ENCODE measurements at regions not wholly inside any gene's neighbourhood (a gene's known extent, or its start where the extent isn't known, plus 50 kb on each side); places are given as distances from the start of the nearest gene placed in this dataset.

DNA sequence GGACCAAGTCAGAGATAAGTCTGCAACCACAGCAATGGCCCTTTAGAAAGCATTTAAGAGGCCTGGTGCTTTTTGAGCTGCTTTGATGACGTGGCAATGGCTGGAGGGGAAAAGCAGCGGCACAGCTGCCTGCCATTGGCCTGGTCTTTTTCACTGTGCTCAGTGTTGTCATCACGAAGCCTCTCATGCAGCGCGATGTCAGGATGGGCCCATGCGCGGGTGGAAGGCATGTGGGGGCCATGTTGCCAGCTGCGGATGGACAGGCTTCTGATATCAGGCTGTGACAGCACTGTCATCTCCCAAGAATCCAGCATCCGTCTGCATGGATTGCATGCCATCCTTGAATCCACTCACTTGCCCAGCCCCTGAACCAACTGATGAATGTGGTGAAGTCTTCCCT lies 204.5 kb downstream of the ACKR3 start:
- no peak for TF ChIP-seq EP300 (IDR thresholded peaks at IDR 0.05; ENCODE audit: low read depth in 2 of 2, low read length in 2 of 2)
- no peak for TF ChIP-seq EP300 (CRISPR knock-in tag; IDR thresholded peaks at IDR 0.05; ENCODE audit: borderline replicate concordance)
- no peak for TF ChIP-seq TARDBP (CRISPR knock-in tag; IDR thresholded peaks at IDR 0.05)
- TF ChIP-seq NFYC (CRISPR knock-in tag; IDR thresholded peaks at IDR 0.05): no peak
- no peak for TF ChIP-seq FIP1L1 (IDR thresholded peaks at IDR 0.05; ENCODE audit: borderline replicate concordance, insufficient read depth, low read depth, low read length)
- TF ChIP-seq, protein P1, sequence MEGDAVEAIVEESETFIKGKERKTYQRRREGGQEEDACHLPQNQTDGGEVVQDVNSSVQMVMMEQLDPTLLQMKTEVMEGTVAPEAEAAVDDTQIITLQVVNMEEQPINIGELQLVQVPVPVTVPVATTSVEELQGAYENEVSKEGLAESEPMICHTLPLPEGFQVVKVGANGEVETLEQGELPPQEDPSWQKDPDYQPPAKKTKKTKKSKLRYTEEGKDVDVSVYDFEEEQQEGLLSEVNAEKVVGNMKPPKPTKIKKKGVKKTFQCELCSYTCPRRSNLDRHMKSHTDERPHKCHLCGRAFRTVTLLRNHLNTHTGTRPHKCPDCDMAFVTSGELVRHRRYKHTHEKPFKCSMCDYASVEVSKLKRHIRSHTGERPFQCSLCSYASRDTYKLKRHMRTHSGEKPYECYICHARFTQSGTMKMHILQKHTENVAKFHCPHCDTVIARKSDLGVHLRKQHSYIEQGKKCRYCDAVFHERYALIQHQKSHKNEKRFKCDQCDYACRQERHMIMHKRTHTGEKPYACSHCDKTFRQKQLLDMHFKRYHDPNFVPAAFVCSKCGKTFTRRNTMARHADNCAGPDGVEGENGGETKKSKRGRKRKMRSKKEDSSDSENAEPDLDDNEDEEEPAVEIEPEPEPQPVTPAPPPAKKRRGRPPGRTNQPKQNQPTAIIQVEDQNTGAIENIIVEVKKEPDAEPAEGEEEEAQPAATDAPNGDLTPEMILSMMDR (CRISPR knock-in tag; IDR thresholded peaks at IDR 0.05): no peak
- TF ChIP-seq, protein P2, sequence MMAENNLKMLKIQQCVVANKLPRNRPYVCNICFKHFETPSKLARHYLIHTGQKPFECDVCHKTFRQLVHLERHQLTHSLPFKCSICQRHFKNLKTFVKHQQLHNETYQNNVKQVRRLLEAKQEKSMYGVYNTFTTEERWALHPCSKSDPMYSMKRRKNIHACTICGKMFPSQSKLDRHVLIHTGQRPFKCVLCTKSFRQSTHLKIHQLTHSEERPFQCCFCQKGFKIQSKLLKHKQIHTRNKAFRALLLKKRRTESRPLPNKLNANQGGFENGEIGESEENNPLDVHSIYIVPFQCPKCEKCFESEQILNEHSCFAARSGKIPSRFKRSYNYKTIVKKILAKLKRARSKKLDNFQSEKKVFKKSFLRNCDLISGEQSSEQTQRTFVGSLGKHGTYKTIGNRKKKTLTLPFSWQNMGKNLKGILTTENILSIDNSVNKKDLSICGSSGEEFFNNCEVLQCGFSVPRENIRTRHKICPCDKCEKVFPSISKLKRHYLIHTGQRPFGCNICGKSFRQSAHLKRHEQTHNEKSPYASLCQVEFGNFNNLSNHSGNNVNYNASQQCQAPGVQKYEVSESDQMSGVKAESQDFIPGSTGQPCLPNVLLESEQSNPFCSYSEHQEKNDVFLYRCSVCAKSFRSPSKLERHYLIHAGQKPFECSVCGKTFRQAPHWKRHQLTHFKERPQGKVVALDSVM (CRISPR knock-in tag; IDR thresholded peaks at IDR 0.05): no peak
- no peak for TF ChIP-seq POLR2AphosphoS5 (IDR thresholded peaks at IDR 0.05; ENCODE audit: low read depth, low read length)
- TF ChIP-seq GABPA (IDR thresholded peaks at IDR 0.05; ENCODE audit: low read depth, low read length): no peak
- TF ChIP-seq GABPA (CRISPR knock-in tag; IDR thresholded peaks at IDR 0.05; ENCODE audit: low read depth): no peak
- no peak for TF ChIP-seq POLR2A (IDR thresholded peaks at IDR 0.05; ENCODE audit: insufficient read depth in 1 of 2, low read depth in 2 of 2, low read length in 2 of 2)
- TF ChIP-seq ZNF562 (CRISPR knock-in tag; IDR thresholded peaks at IDR 0.05; ENCODE audit: borderline replicate concordance): no peak
- TF ChIP-seq, protein P3, sequence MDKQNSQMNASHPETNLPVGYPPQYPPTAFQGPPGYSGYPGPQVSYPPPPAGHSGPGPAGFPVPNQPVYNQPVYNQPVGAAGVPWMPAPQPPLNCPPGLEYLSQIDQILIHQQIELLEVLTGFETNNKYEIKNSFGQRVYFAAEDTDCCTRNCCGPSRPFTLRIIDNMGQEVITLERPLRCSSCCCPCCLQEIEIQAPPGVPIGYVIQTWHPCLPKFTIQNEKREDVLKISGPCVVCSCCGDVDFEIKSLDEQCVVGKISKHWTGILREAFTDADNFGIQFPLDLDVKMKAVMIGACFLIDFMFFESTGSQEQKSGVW (CRISPR knock-in tag; IDR thresholded peaks at IDR 0.05; ENCODE audit: borderline replicate concordance): no peak
- TF ChIP-seq ZNF3 (CRISPR knock-in tag; IDR thresholded peaks at IDR 0.05): no peak
- TF ChIP-seq, protein P4, sequence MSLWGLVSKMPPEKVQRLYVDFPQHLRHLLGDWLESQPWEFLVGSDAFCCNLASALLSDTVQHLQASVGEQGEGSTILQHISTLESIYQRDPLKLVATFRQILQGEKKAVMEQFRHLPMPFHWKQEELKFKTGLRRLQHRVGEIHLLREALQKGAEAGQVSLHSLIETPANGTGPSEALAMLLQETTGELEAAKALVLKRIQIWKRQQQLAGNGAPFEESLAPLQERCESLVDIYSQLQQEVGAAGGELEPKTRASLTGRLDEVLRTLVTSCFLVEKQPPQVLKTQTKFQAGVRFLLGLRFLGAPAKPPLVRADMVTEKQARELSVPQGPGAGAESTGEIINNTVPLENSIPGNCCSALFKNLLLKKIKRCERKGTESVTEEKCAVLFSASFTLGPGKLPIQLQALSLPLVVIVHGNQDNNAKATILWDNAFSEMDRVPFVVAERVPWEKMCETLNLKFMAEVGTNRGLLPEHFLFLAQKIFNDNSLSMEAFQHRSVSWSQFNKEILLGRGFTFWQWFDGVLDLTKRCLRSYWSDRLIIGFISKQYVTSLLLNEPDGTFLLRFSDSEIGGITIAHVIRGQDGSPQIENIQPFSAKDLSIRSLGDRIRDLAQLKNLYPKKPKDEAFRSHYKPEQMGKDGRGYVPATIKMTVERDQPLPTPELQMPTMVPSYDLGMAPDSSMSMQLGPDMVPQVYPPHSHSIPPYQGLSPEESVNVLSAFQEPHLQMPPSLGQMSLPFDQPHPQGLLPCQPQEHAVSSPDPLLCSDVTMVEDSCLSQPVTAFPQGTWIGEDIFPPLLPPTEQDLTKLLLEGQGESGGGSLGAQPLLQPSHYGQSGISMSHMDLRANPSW (CRISPR knock-in tag; IDR thresholded peaks at IDR 0.05; ENCODE audit: borderline replicate concordance): no peak

Measured in HepG2 (cell line).